HG02588 (cell line): ENCODE measurements at regions not wholly inside any gene's neighbourhood (a gene's known extent, or its start where the extent isn't known, plus 50 kb on each side); places are given as distances from the start of the nearest gene placed in this dataset.

ENCODE experiments used
- ATAC-seq: cut with Tn5 transposase; IDR thresholded peaks from one replicate; pipeline ENCODE4 v1.9.1; 2021; ENCODE audit warnings: mild to moderate bottlenecking, moderate library complexity; ENCODE audit not compliant: unreplicated experiment

- ATAC-seq = peak; percentile 64
Measured at GRCh38 chr1:201703621-201704438, 125.1 kb upstream of the IPO9 start.

DNA sequence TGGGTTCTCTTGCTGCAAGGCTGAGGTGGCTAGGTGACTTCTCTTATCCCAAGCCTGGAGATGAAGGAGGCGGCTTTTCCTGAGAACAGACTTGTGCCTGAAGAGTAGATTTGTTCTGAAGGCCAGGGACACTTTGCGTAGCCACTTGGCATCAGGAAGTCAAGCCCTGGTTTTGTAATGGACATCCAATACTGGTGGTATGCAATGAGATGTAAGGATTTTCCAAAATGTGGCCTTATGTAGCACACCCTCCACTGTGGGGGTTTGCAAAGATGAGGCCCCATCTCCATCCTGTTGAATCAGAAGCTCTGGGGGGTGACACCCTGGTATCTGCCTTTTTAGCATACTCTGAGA lies 124.5 kb upstream of the IPO9 start:
- no peak for ATAC-seq

GRCh38 chr1:201705389-201705788 lies 123.6 kb upstream of the IPO9 start:
- ATAC-seq = no peak

- ATAC-seq = no peak
Measured at GRCh38 chr1:201706109-201706508, 122.8 kb upstream of the IPO9 start.

GRCh38 chr1:201707027-201707426 lies 121.9 kb upstream of the IPO9 start:
- no peak for ATAC-seq

DNA sequence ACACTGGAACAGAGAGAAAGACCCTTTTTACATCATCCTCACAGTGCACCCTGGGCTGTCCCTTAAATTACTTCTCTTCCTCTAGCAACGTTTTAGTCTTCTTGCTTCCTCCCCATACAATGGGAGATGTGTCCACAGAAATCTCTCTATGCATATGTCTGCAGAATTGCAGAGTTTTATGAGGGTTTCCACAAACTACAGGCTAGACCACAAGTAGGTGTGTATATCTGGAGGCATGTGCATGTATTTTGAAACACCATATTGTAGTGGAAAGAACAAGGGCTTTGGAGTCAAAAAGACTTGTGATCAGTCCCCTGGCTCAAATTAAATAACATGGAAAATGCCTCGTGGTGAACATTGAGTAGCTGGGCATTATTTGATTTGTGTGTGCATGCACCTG lies 121.3 kb upstream of the IPO9 start:
- ATAC-seq = no peak

- ATAC-seq = no peak
Measured at GRCh38 chr1:201708085-201708512, 120.9 kb upstream of the IPO9 start.

DNA sequence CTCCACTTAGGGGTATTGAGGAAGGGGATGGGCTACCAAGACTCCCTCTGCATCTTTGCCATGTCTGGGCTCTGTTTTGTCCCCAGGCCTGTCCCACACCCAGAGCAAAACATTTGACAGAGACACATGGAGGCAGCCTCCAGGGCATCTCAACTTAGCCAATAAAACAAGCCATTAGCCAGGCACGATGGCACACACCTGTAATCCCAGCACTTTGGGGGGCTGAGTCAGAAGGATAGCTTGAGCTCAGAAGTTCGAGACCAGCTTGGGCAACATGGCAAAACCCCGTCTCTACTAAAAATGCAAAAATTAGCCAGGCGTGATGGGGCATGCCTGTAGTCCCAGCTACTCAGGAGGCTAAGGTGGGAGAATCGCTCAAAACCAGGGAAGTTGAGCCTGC lies 120.3 kb upstream of the IPO9 start:
- ATAC-seq = no peak

- ATAC-seq = peak; percentile 69
Measured at GRCh38 chr1:201709564-201710295, 119.2 kb upstream of the IPO9 start.

GRCh38 chr1:201710632-201711597 lies 118.0 kb upstream of the IPO9 start:
- no peak for ATAC-seq

DNA sequence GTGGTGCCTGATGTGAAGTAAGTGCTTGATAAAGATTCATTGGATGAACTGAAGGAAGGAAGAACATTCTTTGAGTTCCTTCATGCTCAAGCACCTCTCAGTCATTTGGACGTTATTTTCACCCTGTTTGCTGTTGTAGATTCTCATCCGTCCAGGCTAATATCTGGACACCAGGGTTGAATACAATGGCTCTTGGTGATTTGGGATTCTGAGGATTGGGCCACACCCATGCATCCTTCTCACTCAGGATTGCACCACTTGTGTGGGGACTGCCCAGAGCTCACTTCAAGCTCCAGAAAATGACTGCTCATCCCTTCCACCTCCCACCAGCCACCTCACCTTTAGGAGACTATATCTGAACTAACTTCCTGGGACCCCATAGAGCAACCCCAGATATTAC lies 117.1 kb upstream of the IPO9 start:
- ATAC-seq = no peak

- ATAC-seq = no peak
Measured at GRCh38 chr1:201712387-201713085, 116.4 kb upstream of the IPO9 start.

DNA sequence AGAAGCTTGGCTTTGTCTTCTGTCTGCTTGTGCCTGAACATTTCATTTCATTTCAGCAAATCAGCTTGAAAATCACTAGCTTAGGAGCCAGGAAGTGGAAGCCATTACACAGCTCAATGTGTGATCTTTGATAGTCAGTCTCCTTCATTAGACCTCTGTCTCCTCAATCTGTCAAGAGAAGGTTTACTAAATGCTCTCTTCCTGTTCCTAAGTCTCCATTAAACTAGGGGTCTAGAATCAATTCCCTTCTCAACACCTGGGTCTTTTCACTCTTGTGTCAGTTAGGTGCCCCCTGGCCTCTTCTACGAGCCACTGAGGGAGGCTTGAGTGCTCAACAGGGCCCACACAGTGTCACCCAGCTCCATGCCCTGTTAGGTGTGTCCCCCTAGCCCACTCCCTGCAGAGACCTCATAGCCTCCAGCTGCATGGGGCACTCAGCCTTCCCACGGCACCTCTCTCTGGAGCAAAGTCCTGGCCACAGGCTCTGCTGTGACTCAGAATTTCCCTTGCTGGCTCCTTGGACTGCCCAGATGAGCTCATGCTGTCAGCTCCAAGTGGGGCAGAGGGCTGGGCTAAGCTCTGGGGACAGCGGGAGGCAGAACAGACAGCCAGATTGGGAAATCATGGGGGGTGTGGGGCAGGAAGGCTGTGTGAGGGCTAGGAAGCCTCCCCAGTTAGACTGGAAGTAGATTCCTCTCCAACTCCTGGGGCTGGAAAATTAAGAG lies 115.7 kb upstream of the IPO9 start:
- no peak for ATAC-seq

- no peak for ATAC-seq
Measured at GRCh38 chr1:201714542-201715329, 114.2 kb upstream of the IPO9 start.

DNA sequence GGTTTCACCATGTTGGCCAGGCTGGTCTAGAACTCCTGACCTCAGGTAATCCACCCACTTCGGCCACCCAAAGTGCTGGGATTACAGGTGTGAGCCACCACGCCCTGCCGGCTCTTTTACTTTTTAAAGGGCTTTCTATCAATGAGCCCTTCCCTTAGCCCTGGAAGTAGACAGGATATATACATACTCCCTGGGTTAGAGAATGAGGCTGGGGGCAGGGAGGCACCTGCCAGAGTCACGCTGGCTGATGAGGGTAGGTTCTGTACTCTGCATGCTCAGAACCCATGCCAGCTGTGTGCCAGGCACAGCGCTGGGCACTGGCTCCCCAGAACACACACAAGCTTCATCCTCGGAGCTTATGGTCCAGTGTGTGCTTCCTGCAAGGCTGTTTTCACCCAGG lies 113.6 kb upstream of the IPO9 start:
- ATAC-seq = no peak

GRCh38 chr1:201715801-201716741 lies 112.9 kb upstream of the IPO9 start:
- no peak for ATAC-seq

- ATAC-seq = no peak
Measured at GRCh38 chr1:201716742-201717135, 112.2 kb upstream of the IPO9 start.

GRCh38 chr1:201717286-201717685 lies 111.7 kb upstream of the IPO9 start:
- ATAC-seq = no peak
